Activated naive CD4-positive, alpha-beta T cell treated with anti-CD3 and anti-CD28 coated beads for 36 hours (primary cell): ENCODE measurements at regions not wholly inside any gene's neighbourhood (a gene's known extent, or its start where the extent isn't known, plus 50 kb on each side); places are given as distances from the start of the nearest gene placed in this dataset.
"Not testable (repeated sequence)": the region's sequence is repeated elsewhere in the genome, so short reads cannot be mapped to it uniquely, and the experiment has no call there.

ENCODE experiments used
- CTCF ChIA-PET: fragments of 350-600 bp; sonication (Branson Sonifier 250); formaldehyde crosslinking; loops from one replicate; lab custom pipeline; 2021; ENCODE audit warnings: antibody characterized with exemption; lab: Charles Lee
- DNase-seq: peaks from one replicate; pipeline ENCODE4 v3.0.0-alpha.2; 2020
- H3K27ac Mint-ChIP-seq: one replicate; pipeline ENCODE4 v1.8.0; 2021; ENCODE audit warnings: mild to moderate bottlenecking, mixed read lengths
- H3K27me3 Mint-ChIP-seq: one replicate; pipeline ENCODE4 v1.8.0; 2021; ENCODE audit warnings: low read depth, mixed read lengths
- H3K36me3 Mint-ChIP-seq: one replicate; pipeline ENCODE4 v1.8.0; 2021; ENCODE audit warnings: low read depth, mixed read lengths
- H3K4me1 Mint-ChIP-seq: one replicate; pipeline ENCODE4 v1.8.0; 2021; ENCODE audit warnings: low read depth, mixed read lengths
- H3K4me3 Mint-ChIP-seq: one replicate; pipeline ENCODE4 v1.8.0; 2021; ENCODE audit warnings: mild to moderate bottlenecking, moderate library complexity, mixed read lengths
- H3K9me3 Mint-ChIP-seq: one replicate; pipeline ENCODE4 v1.8.0; 2021; ENCODE audit warnings: mixed read lengths
- intact Hi-C: fragments of 100-400 bp; cut with micrococcal nuclease; formaldehyde crosslinking; loops from one replicate; pipeline ENCODE4 v1.15.1; 2023

DNA sequence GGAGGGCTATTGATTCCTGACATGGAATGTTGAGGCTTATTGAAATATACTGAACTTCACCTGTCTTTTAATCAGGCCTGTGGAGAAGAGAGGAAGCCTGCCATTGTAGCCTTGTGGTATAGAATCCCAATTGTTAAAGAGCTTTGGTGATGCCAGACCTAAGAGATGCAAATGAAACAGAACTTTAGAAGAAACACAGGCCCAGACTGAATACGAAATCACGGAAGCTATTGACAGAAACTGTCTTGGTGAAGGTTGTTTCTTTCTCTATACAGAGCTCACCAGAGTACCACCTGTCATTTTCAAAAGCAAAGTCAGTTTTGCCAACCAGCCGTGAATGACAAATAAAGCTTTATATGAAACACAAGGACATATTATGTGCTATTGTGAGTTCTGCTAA is 660.3 kb downstream of the ISL1 start:
- Mint-ChIP-seq H3K27ac (no peak overlapping the region), H3K4me1 (no peaks in the 10 kb centered on the region), H3K9me3 (no peaks in the 10 kb centered on the region), H3K4me3 (no peak overlapping the region), H3K36me3 (no peaks in the 10 kb centered on the region), H3K27me3 (no peaks in the 10 kb centered on the region)
- intact Hi-C loops: no loop called here
- CTCF ChIA-PET: no interaction called here
- no peak for DNase-seq

- Mint-ChIP-seq H3K27ac (no peak overlapping the region), H3K27me3 (no peaks in the 10 kb centered on the region), H3K4me1 (no peaks in the 10 kb centered on the region), H3K36me3 (no peaks in the 10 kb centered on the region), H3K4me3 (no peak overlapping the region), H3K9me3 (peaks cover 2% of the 10 kb centered on the region)
- CTCF ChIA-PET: no interaction called here
- intact Hi-C loops: no loop called here
- no peak for DNase-seq
Observed at GRCh38 chr5:52051759-52052158, 668.5 kb downstream of the ISL1 start.

GRCh38 chr5:52063186-52063585 is 679.9 kb downstream of the ISL1 start:
- Mint-ChIP-seq H3K9me3 (peaks cover 8% of the 10 kb centered on the region), H3K36me3 (no peaks in the 10 kb centered on the region), H3K4me3 (no peak overlapping the region), H3K27ac (no peak overlapping the region), H3K27me3 (no peaks in the 10 kb centered on the region), H3K4me1 (no peaks in the 10 kb centered on the region)
- CTCF ChIA-PET: no interaction called here
- DNase-seq: no peak
- intact Hi-C loops: no loop called here

GRCh38 chr5:52065182-52065581 is 681.9 kb downstream of the ISL1 start:
- CTCF ChIA-PET: no interaction called here
- intact Hi-C loops: no loop called here
- no peak for DNase-seq
- Mint-ChIP-seq H3K4me1 (no peaks in the 10 kb centered on the region), H3K9me3 (peaks cover 11% of the 10 kb centered on the region), H3K4me3 (no peak overlapping the region), H3K36me3 (no peaks in the 10 kb centered on the region), H3K27me3 (no peaks in the 10 kb centered on the region), H3K27ac (no peak overlapping the region)

GRCh38 chr5:52069997-52070396 is 686.7 kb downstream of the ISL1 start:
- peaks cover 7% of the 10 kb centered on the region for H3K9me3 Mint-ChIP-seq
- H3K36me3 Mint-ChIP-seq: no peaks in the 10 kb centered on the region
- no peak overlapping the region for H3K27ac Mint-ChIP-seq
- DNase-seq: no peak
- H3K4me1 Mint-ChIP-seq: no peaks in the 10 kb centered on the region
- CTCF ChIA-PET: interaction anchor here (0.6 kb wide), 1 partner anchor 63 kb away, joined by 3 read pairs; no protein-coding TSS in a partner anchor
- no peak overlapping the region for H3K4me3 Mint-ChIP-seq
- intact Hi-C loops: no loop called here
- H3K27me3 Mint-ChIP-seq: no peaks in the 10 kb centered on the region

- intact Hi-C loops: no loop called here
Observed at GRCh38 chr5:52073993-52074689, 690.9 kb downstream of the ISL1 start.

GRCh38 chr5:52077941-52078815 is 694.9 kb downstream of the ISL1 start:
- H3K27ac Mint-ChIP-seq: no peak overlapping the region
- intact Hi-C loops: no loop called here
- CTCF ChIA-PET: no interaction called here
- H3K27me3 Mint-ChIP-seq: no peaks in the 10 kb centered on the region
- no peak for DNase-seq
- no peak overlapping the region for H3K4me3 Mint-ChIP-seq
- H3K9me3 Mint-ChIP-seq: peaks cover 2% of the 10 kb centered on the region
- no peaks in the 10 kb centered on the region for H3K4me1 Mint-ChIP-seq
- H3K36me3 Mint-ChIP-seq: no peaks in the 10 kb centered on the region

More at GRCh38 chr5:52073993-52074689, 690.9 kb downstream of the ISL1 start:
- no peak overlapping the region for H3K4me3 Mint-ChIP-seq
- no peaks in the 10 kb centered on the region for H3K36me3 Mint-ChIP-seq
- H3K27ac Mint-ChIP-seq: no peak overlapping the region
- H3K4me1 Mint-ChIP-seq: no peaks in the 10 kb centered on the region
- H3K27me3 Mint-ChIP-seq: no peaks in the 10 kb centered on the region
- peaks cover 2% of the 10 kb centered on the region for H3K9me3 Mint-ChIP-seq
- CTCF ChIA-PET: no interaction called here
- DNase-seq: no peak

DNA sequence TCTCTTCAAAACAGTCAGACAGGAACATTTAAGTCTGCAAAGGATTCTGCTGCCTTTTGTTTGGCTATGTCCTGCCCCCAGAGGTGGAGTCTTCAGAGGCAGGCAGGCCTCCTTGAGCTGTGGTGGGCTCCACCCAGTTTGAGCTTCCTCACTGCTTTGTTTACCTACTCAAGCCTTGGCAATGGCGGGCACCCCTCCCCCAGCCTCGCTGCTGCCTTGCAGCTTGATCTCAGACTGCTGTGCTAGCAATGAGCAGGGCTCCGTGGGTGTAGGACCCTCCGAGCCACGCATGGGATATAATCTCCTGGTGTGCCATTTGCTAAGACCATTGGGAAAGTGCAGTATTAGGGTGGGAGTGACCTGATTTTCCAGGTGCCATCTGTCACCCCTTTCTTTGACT is 685.4 kb upstream of the ITGA1 start:
- DNase-seq, H3K4me1 Mint-ChIP-seq, H3K4me3 Mint-ChIP-seq, CTCF ChIA-PET, H3K36me3 Mint-ChIP-seq, H3K27me3 Mint-ChIP-seq, intact Hi-C loops, H3K27ac Mint-ChIP-seq, H3K9me3 Mint-ChIP-seq: not testable (repeated sequence)

GRCh38 chr5:52107210-52107905 is 680.4 kb upstream of the ITGA1 start:
- Mint-ChIP-seq H3K27me3 (no peaks in the 10 kb centered on the region), H3K27ac (no peak overlapping the region), H3K9me3 (peaks cover 6% of the 10 kb centered on the region), H3K4me3 (no peak overlapping the region), H3K36me3 (no peaks in the 10 kb centered on the region), H3K4me1 (no peaks in the 10 kb centered on the region)
- DNase-seq: no peak
- CTCF ChIA-PET: no interaction called here
- intact Hi-C loops: no loop called here

DNA sequence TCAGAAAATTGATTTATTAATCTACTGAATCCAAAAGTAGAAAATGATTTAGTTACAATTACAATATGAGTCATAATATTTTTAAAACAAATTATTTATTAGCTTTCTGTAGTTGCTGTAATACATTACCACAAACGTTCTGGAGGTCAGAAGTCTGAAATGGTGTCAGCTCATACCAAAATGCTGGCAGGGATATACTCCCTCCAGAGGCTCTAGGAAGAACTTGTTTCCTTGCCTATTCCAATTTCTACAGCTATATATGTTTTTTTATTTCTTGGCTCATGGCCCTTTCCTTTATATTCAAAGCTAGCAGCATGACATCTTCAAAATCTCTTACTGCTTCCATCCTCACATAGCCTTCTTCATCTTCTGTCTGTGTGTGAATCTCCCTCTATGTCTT is 667.9 kb upstream of the ITGA1 start:
- Mint-ChIP-seq H3K9me3 (peaks cover 5% of the 10 kb centered on the region), H3K36me3 (no peaks in the 10 kb centered on the region), H3K4me1 (no peaks in the 10 kb centered on the region), H3K27me3 (no peaks in the 10 kb centered on the region), H3K4me3 (no peak overlapping the region), H3K27ac (no peak overlapping the region)
- DNase-seq: no peak
- intact Hi-C loops: no loop called here
- CTCF ChIA-PET: interaction anchor here (0.6 kb wide), 1 partner anchor 441 kb away, joined by 4 read pairs; no protein-coding TSS in a partner anchor

DNA sequence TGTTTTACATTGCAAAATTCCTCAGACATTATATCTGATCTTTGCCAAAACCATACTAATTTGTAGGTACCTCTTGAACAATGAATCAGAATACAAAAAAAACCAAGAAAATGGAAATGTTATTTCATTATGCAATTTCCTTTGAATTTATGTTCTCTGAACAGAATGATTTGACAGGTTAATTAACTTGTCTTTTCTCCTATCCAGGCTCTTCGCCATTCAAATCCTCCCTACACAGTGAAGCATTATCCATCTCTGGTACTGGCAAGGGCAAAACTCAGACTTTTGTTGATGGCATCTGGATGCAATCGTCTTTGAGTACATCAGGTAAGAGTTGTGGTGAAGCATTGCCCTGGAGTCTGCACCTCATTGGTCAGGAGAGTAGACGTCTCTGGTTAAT is 655.7 kb upstream of the ITGA1 start:
- CTCF ChIA-PET: no interaction called here
- intact Hi-C loops: no loop called here
- Mint-ChIP-seq H3K4me3 (no peak overlapping the region), H3K4me1 (no peaks in the 10 kb centered on the region), H3K9me3 (no peaks in the 10 kb centered on the region), H3K27me3 (no peaks in the 10 kb centered on the region), H3K27ac (no peak overlapping the region), H3K36me3 (no peaks in the 10 kb centered on the region)
- no peak for DNase-seq

DNA sequence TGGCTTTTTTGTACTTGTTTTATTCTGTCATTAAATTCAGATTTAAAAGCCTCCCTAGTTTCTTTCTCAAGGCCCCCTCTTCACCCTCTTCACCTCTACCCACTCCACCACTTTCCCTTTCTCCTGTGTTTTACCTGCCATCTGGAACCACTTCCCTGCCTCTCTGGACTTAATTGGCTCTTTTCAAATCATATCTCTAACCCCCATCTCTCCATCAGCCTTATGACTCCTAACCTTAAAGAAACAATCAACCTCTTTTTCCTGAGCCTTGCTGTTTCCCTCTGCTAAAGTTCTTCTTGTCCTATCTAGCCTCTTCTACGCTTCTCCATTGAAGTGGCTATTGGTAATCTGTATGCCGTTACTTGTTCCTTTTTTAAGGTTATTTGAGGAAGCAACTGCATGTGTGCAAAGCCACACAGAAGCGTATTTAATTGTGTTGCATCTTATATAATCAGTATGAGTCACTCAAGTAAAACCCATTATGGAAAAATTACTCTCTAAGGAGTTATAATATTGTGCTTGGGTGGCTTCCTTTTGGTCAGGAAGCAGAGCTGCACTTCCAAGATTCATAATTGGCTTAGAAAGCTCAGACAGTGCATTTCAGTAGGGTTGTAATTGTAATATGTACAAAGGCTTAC is 653.6 kb upstream of the ITGA1 start:
- CTCF ChIA-PET: no interaction called here
- intact Hi-C loops: no loop called here
- Mint-ChIP-seq H3K9me3 (no peaks in the 10 kb centered on the region), H3K27ac (no peak overlapping the region), H3K27me3 (no peaks in the 10 kb centered on the region), H3K36me3 (no peaks in the 10 kb centered on the region), H3K4me3 (no peak overlapping the region), H3K4me1 (no peaks in the 10 kb centered on the region)
- no peak for DNase-seq
